RWPE2 (cell line): ENCODE measurements at regions not wholly inside any gene's neighbourhood (a gene's known extent, or its start where the extent isn't known, plus 50 kb on each side); places are given as distances from the start of the nearest gene placed in this dataset.
A peak's percentile ranks its signal among the peaks of the same experiment; 100 is the strongest.

Experiments
- ATAC-seq: fragments of 200-7000 bp; cut with Tn5 transposase; 3 replicates; pipeline ENCODE4 v1.9.1; 2021; ENCODE audit warnings: low read depth
- DNase-seq: peaks from one replicate; pipeline ENCODE4 v3.0.0-alpha.2; 2020; ENCODE audit warnings: low spot score
- H3K27ac ChIP-seq: fragments of 450-650 bp; 2 replicates; pipeline ENCODE4 v1.5.1; 2017; ENCODE audit warnings: mild to moderate bottlenecking; ENCODE audit not compliant: poor library complexity, severe bottlenecking
- H3K27me3 ChIP-seq: fragments of 250-450 bp; sonication (Bioruptor Pico); 2 replicates; pipeline ENCODE4 v1.5.1; 2021; ENCODE audit warnings: mild to moderate bottlenecking, moderate library complexity; ENCODE audit not compliant: insufficient read depth, poor library complexity, severe bottlenecking
- H3K36me3 ChIP-seq: fragments of 250-450 bp; sonication (Bioruptor Pico); 2 replicates; pipeline ENCODE4 v1.5.1; 2020; ENCODE audit warnings: low read depth, mild to moderate bottlenecking, moderate library complexity
- H3K4me1 ChIP-seq: fragments of 250-450 bp; sonication (Bioruptor Pico); 2 replicates; pipeline ENCODE4 v1.5.1; 2021; ENCODE audit warnings: mild to moderate bottlenecking, moderate library complexity; ENCODE audit not compliant: insufficient read depth, poor library complexity, severe bottlenecking
- H3K4me3 ChIP-seq: fragments of 250-450 bp; sonication (Bioruptor Pico); 2 replicates; pipeline ENCODE4 v1.5.1; 2021; ENCODE audit warnings: mild to moderate bottlenecking, moderate library complexity; ENCODE audit not compliant: severe bottlenecking
- H3K9me3 ChIP-seq: fragments of 250-450 bp; sonication (Bioruptor Pico); 2 replicates; pipeline ENCODE4 v1.5.1; 2021; ENCODE audit warnings: mild to moderate bottlenecking, moderate library complexity; ENCODE audit not compliant: severe bottlenecking
- TF ChIP-seq, protein P1 (sequence below): fragments of 450-650 bp; IDR thresholded peaks from one replicate; pipeline ENCODE4 v1.5.1; 2017; ENCODE audit warnings: mild to moderate bottlenecking, moderate library complexity; ENCODE audit not compliant: poor library complexity, severe bottlenecking

DNA sequence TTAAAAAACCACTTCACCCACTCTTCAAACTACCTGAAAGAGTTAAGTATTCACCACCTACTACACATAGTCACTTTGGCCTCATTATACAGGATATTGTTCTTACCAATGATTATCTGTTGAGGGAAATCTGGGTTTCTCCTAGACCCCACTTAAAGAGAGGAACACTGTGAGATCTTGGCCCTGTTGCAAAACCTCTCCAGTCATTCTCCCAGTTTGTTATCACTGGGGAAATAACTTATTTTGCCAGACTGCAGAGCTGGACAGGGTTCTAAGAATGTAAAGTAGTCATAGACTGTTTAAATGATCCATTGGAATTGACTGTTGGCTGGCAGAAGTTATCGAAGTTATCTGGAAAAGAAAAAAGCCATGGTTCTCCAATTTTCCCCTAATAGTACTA lies 143.8 kb downstream of the HGF start:
- no peaks in the 10 kb centered on the region for H3K36me3 ChIP-seq
- no peaks in the 10 kb centered on the region for H3K9me3 ChIP-seq
- H3K27me3 ChIP-seq, result no peaks in the 10 kb centered on the region
- DNase-seq, result no peak
- TF ChIP-seq, protein P1, sequence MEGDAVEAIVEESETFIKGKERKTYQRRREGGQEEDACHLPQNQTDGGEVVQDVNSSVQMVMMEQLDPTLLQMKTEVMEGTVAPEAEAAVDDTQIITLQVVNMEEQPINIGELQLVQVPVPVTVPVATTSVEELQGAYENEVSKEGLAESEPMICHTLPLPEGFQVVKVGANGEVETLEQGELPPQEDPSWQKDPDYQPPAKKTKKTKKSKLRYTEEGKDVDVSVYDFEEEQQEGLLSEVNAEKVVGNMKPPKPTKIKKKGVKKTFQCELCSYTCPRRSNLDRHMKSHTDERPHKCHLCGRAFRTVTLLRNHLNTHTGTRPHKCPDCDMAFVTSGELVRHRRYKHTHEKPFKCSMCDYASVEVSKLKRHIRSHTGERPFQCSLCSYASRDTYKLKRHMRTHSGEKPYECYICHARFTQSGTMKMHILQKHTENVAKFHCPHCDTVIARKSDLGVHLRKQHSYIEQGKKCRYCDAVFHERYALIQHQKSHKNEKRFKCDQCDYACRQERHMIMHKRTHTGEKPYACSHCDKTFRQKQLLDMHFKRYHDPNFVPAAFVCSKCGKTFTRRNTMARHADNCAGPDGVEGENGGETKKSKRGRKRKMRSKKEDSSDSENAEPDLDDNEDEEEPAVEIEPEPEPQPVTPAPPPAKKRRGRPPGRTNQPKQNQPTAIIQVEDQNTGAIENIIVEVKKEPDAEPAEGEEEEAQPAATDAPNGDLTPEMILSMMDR, result no peak
- no peak for ATAC-seq
- no peak overlapping the region for H3K27ac ChIP-seq
- H3K4me3 ChIP-seq, result no peak overlapping the region
- peaks cover 24% of the 10 kb centered on the region for H3K4me1 ChIP-seq

DNA sequence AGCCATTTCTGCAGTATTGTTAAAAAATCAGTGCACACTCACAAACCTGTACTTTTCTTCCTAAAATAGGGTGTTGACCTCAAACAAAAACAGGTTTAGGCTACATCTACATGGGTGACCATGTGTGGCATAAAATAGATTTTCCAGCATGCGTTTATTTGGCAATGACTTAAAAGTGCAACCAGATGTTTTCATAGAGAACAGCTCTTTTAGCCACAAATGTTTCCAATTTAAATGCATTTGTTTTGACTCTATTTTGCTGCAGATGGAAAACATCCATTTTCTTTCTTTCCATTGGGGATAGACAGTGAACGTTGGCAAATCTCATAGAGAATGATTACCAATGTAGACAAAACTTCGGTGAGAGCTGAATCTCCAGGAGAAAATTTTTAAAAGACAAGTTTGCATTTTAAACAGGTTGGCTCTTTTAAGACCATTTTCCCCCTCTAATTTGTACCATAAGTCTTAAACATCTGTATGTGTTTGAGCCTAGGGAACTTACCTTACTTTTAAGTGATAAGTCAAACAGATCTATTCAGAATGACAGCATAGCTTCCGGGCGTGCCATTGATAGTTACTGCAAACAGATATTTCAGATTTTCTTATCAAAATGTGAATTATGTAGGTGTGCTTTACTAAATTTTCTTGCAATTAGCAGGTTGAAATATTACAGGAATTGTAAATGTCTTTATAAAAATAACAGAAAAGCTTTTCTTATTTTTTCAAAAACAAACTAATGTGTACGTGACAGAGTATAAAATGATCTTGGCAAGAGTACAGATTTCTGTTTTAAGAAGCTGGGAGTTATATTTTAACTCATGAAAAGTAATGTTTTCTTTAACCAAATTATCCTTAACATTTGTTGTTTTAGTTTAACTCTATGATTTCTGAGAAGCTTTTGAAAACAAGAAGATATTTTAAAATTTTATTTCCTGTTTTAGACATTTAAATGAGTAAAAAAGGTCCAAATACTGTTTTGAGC lies 144.9 kb downstream of the HGF start:
- Histone ChIP-seq H3K27ac (no peak overlapping the region), H3K4me3 (no peak overlapping the region), H3K36me3 (no peaks in the 10 kb centered on the region), H3K4me1 (peaks cover 24% of the 10 kb centered on the region), H3K9me3 (no peaks in the 10 kb centered on the region), H3K27me3 (no peaks in the 10 kb centered on the region)
- TF ChIP-seq, protein P1, result no peak
- DNase-seq, result no peak
- ATAC-seq, result no peak

GRCh38 chr7:81624021-81624592 lies 145.7 kb downstream of the HGF start:
- no peaks in the 10 kb centered on the region for H3K36me3 ChIP-seq
- DNase-seq (no peak), ATAC-seq (no peak)
- no peaks in the 10 kb centered on the region for H3K27me3 ChIP-seq
- no peak overlapping the region for H3K4me3 ChIP-seq
- H3K27ac ChIP-seq, result peak overlapping the region; percentile 29
- no peaks in the 10 kb centered on the region for H3K9me3 ChIP-seq
- TF ChIP-seq, protein P1, result no peak
- peaks cover 24% of the 10 kb centered on the region for H3K4me1 ChIP-seq

GRCh38 chr7:81623251-81623855 lies 146.5 kb downstream of the HGF start:
- H3K27ac ChIP-seq, result peak overlapping the region; percentile 29
- no peaks in the 10 kb centered on the region for H3K9me3 ChIP-seq
- H3K4me1 ChIP-seq, result peaks cover 31% of the 10 kb centered on the region
- H3K27me3 ChIP-seq, result no peaks in the 10 kb centered on the region
- no peak for DNase-seq
- TF ChIP-seq, protein P1, result no peak
- ATAC-seq, result peak; percentile 43
- H3K36me3 ChIP-seq, result no peaks in the 10 kb centered on the region
- H3K4me3 ChIP-seq, result no peak overlapping the region
